GOT3 (cell line): ENCODE measurements at regions not wholly inside any gene's neighbourhood (a gene's known extent, or its start where the extent isn't known, plus 50 kb on each side); places are given as distances from the start of the nearest gene placed in this dataset.
"Not testable (repeated sequence)": the region's sequence is repeated elsewhere in the genome, so short reads cannot be mapped to it uniquely, and the experiment has no call there.

Source experiments
- DNase-seq: peaks from one replicate; lab custom pipeline; 2025; ENCODE audit warnings: mixed read lengths; lab: John Stamatoyannopoulos, UW

GRCh38 chr16:26394409-26394808 is 672.3 kb upstream of the C16orf82 start:
- DNase-seq: no peak

- no peak for DNase-seq
These were observed 671.0 kb upstream of the C16orf82 start for GRCh38 chr16:26395700-26396099.

GRCh38 chr16:26396511-26397235 is 670.1 kb upstream of the C16orf82 start:
- no peak for DNase-seq

- DNase-seq: no peak
These were observed 652.9 kb upstream of the C16orf82 start for GRCh38 chr16:26413780-26414179.

- DNase-seq: not testable (repeated sequence)
These were observed 647.3 kb upstream of the C16orf82 start for GRCh38 chr16:26419458-26419857.

GRCh38 chr16:26430618-26431017 is 636.1 kb upstream of the C16orf82 start:
- DNase-seq: no peak

GRCh38 chr16:26433807-26434206 is 632.9 kb upstream of the C16orf82 start:
- no peak for DNase-seq

GRCh38 chr16:26441178-26441577 is 625.5 kb upstream of the C16orf82 start:
- DNase-seq: no peak

GRCh38 chr16:26442321-26442720 is 624.4 kb upstream of the C16orf82 start:
- no peak for DNase-seq

GRCh38 chr16:26447570-26447969 is 619.2 kb upstream of the C16orf82 start:
- DNase-seq: no peak

- DNase-seq: no peak
These were observed 613.5 kb upstream of the C16orf82 start for GRCh38 chr16:26453215-26453614.

- DNase-seq: no peak
These were observed 612.6 kb upstream of the C16orf82 start for GRCh38 chr16:26454102-26454501.

GRCh38 chr16:26456074-26456473 is 610.7 kb upstream of the C16orf82 start:
- no peak for DNase-seq

- DNase-seq: no peak
These were observed 609.6 kb upstream of the C16orf82 start for GRCh38 chr16:26457095-26457494.

- no peak for DNase-seq
These were observed 608.8 kb upstream of the C16orf82 start for GRCh38 chr16:26457882-26458281.

- no peak for DNase-seq
These were observed 602.0 kb upstream of the C16orf82 start for GRCh38 chr16:26464576-26465266.

- not testable (repeated sequence) for DNase-seq
These were observed 592.3 kb upstream of the C16orf82 start for GRCh38 chr16:26474405-26474804.

- DNase-seq: no peak
These were observed 591.1 kb upstream of the C16orf82 start for GRCh38 chr16:26475596-26475995.

- DNase-seq: no peak
These were observed 575.5 kb upstream of the C16orf82 start for GRCh38 chr16:26491101-26491670.

GRCh38 chr16:26491962-26492361 is 574.8 kb upstream of the C16orf82 start:
- no peak for DNase-seq

- DNase-seq: no peak
These were observed 573.0 kb upstream of the C16orf82 start for GRCh38 chr16:26493751-26494150.

- no peak for DNase-seq
These were observed 568.8 kb upstream of the C16orf82 start for GRCh38 chr16:26497896-26498295.

GRCh38 chr16:26500326-26500725 is 566.4 kb upstream of the C16orf82 start:
- no peak for DNase-seq
